BJ (cell line): ENCODE measurements at regions not wholly inside any gene's neighbourhood (a gene's known extent, or its start where the extent isn't known, plus 50 kb on each side); places are given as distances from the start of the nearest gene placed in this dataset.

Experiments used
- CTCF ChIA-PET: fragments of 350-600 bp; formaldehyde crosslinking; extraction: SDS; loops from one replicate; lab custom pipeline; 2021; ENCODE audit warnings: antibody characterized with exemption, inconsistent platforms; lab: Yijun Ruan, JAX
- POLR2A ChIA-PET: fragments of 300-600 bp; sonication (Branson Sonifier 250); formaldehyde crosslinking; extraction: SDS; loops from one replicate; lab custom pipeline; 2021; ENCODE audit warnings: antibody characterized with exemption; lab: Charles Lee
- DNase-seq: peaks from one replicate; pipeline ENCODE4 v3.0.0-alpha.2; 2011; ENCODE audit warnings: low read depth
- H3K27me3 ChIP-seq: 2 replicates; pipeline ENCODE4 v1.6.0; 2011; ENCODE audit warnings: low read length; ENCODE audit not compliant: control insufficient read depth, insufficient read depth
- H3K36me3 ChIP-seq: 2 replicates; pipeline ENCODE4 v1.5.1; 2011; ENCODE audit warnings: low read length; ENCODE audit not compliant: control insufficient read depth, insufficient read depth
- H3K4me3 ChIP-seq: 2 replicates; pipeline ENCODE4 v1.5.1; 2011; ENCODE audit warnings: low read depth, mild to moderate bottlenecking, control low read depth, low read length
- CTCF ChIP-seq: IDR thresholded peaks from 2 replicates; pipeline ENCODE4 v1.5.1; 2011; ENCODE audit warnings: low read depth, mild to moderate bottlenecking, control low read depth, inconsistent platforms, low read length, moderate library complexity; ENCODE audit not compliant: insufficient read depth

- POLR2A ChIA-PET, result no interaction called here
- no peak for DNase-seq
- CTCF ChIA-PET, result interaction anchor here (0.6 to 1.6 kb wide), 3 partner anchors 16 to 296 kb away, joined by 3 read pairs; no protein-coding TSS in a partner anchor
- Histone ChIP-seq H3K4me3 (no peak overlapping the region), H3K36me3 (no peaks in the 10 kb centered on the region), H3K27me3 (0 out of 2 replicates have a peak, but pooled peaks cover 1% of the 10 kb centered on the region)
- no peak for TF ChIP-seq CTCF
Measured at GRCh38 chr3:66574091-66574490, 73.3 kb upstream of the LRIG1 start.

GRCh38 chr3:66577426-66578203 lies 76.8 kb upstream of the LRIG1 start:
- H3K36me3 ChIP-seq, result no peaks in the 10 kb centered on the region
- DNase-seq, result no peak
- POLR2A ChIA-PET, result no interaction called here
- CTCF ChIA-PET, result no interaction called here
- no peak for TF ChIP-seq CTCF
- no peaks in the 10 kb centered on the region; the same call in 1 of the 2 replicates for H3K27me3 ChIP-seq
- no peak overlapping the region for H3K4me3 ChIP-seq

GRCh38 chr3:66581256-66581655 lies 80.4 kb upstream of the LRIG1 start:
- no peak for TF ChIP-seq CTCF
- no peaks in the 10 kb centered on the region; the same call in 1 of the 2 replicates for H3K27me3 ChIP-seq
- H3K4me3 ChIP-seq, result no peak overlapping the region
- no peaks in the 10 kb centered on the region for H3K36me3 ChIP-seq
- no peak for DNase-seq
- CTCF ChIA-PET, result interaction anchor here (2.5 kb wide), 1 partner anchor 10 kb away, joined by 6 read pairs; no protein-coding TSS in a partner anchor
- POLR2A ChIA-PET, result no interaction called here

GRCh38 chr3:66582721-66583423 lies 82.0 kb upstream of the LRIG1 start:
- no peaks in the 10 kb centered on the region; the same call in 1 of the 2 replicates for H3K27me3 ChIP-seq
- no peak for TF ChIP-seq CTCF
- ChIA-PET CTCF (interaction anchor here (0.6 to 2.5 kb wide), 5 partner anchors 11 to 175 kb away, joined by 3 to 6 read pairs (median 5); no protein-coding TSS in a partner anchor), POLR2A (no interaction called here)
- DNase-seq, result no peak
- H3K36me3 ChIP-seq, result no peaks in the 10 kb centered on the region
- H3K4me3 ChIP-seq, result no peak overlapping the region
